Esophagus squamous epithelium (tissue), 5 donors: ENCODE measurements at regions not wholly inside any gene's neighbourhood (a gene's known extent, or its start where the extent isn't known, plus 50 kb on each side); places are given as distances from the start of the nearest gene placed in this dataset.

ENCODE experiments used
- DNase-seq: peaks from one replicate; lab custom pipeline; 2025; lab: John Stamatoyannopoulos, UW
- H3K27ac ChIP-seq, 4 donors: fragments of 200-600 bp; sonication (generic); one replicate each; pipeline ENCODE4 v1.5.1; 2016 to 2019; ENCODE audit warnings: mild to moderate bottlenecking in 1 of 4
- H3K27me3 ChIP-seq, 4 donors: fragments of 200-600 bp; sonication (generic); 1 replicate in 3 of 4; 2 replicates in 1 of 4; pipeline versions ENCODE4 v1.5.1 to v1.6.0; 2017 to 2021; ENCODE audit warnings: antibody characterized with exemption in 1 of 4
- H3K36me3 ChIP-seq, 3 donors: fragments of 200-600 bp; sonication (generic); one replicate each; pipeline ENCODE4 v1.5.1; 2016 to 2019
- H3K4me1 ChIP-seq, 3 donors: fragments of 200-600 bp; sonication (generic); one replicate each; pipeline ENCODE4 v1.5.1; 2017 to 2019
- H3K4me3 ChIP-seq, 4 donors: fragments of 200-600 bp; sonication (generic); 1 replicate in 3 of 4; 2 replicates in 1 of 4; pipeline ENCODE4 v1.5.1; 2016 to 2019; ENCODE audit warnings: mild to moderate bottlenecking in 2 of 4, moderate library complexity in 1 of 4
- H3K9me3 ChIP-seq, 3 donors: fragments of 200-600 bp; sonication (generic); one replicate each; pipeline ENCODE4 v1.5.1; 2016 to 2019
- CTCF ChIP-seq, 6 experiments: fragments of 450-650 bp in 4 of 6; fragments of 200-600 bp in 2 of 6; sonication (generic) in 2 of 6; IDR thresholded peaks; one replicate each; pipeline ENCODE4 v1.5.1; 2016 to 2019; ENCODE audit warnings: antibody characterized with exemption in 6 of 6, mild to moderate bottlenecking in 4 of 6, moderate library complexity in 4 of 6
- POLR2A ChIP-seq, 4 donors: fragments of 450-650 bp; IDR thresholded peaks; one replicate each; pipeline ENCODE4 v1.6.1; 2017; ENCODE audit warnings: antibody characterized with exemption in 4 of 4, mild to moderate bottlenecking in 4 of 4, moderate library complexity in 3 of 4
- WGBS, 2 donors: methylation state at CpG; one replicate each; pipeline ENCODE4 v1.1.5; 2018; 5-methylcytosine and 5-hydroxymethylcytosine counted together
- intact Hi-C: fragments of 100-400 bp; cut with DNase I; formaldehyde crosslinking; loops from one replicate; pipeline ENCODE4 v1.15.0; 2022
- donor health status: DM: yes; HTN: yes; CAD: no.

GRCh38 chr13:40152922-40153321 is 497.5 kb downstream of the COG6 start:
- Histone ChIP-seq H3K4me3 (no peak overlapping the region), H3K36me3 (no peaks in the 10 kb centered on the region), H3K4me1 (peaks cover 8 to 28% (median 14%) of the 10 kb centered on the region in 3 donors), H3K27ac (no peak overlapping the region), H3K9me3 (no peaks in the 10 kb centered on the region), H3K27me3 (no peaks in the 10 kb centered on the region)
- no peak for DNase-seq
- no peak for TF ChIP-seq POLR2A (IDR thresholded peaks at IDR 0.05)
- no peak for TF ChIP-seq CTCF (IDR thresholded peaks at IDR 0.05)
- 77 to 93% methylated on average over 4 of the region's 4 CpGs for WGBS, 2 donors
- intact Hi-C loops, result no loop called here

GRCh38 chr13:40153516-40153915 is 498.1 kb downstream of the COG6 start:
- H3K4me1 ChIP-seq, result peaks cover 8 to 27% (median 14%) of the 10 kb centered on the region in 3 donors
- H3K27ac ChIP-seq, result no peak overlapping the region
- TF ChIP-seq CTCF (IDR thresholded peaks at IDR 0.05), result no peak
- no peak for TF ChIP-seq POLR2A (IDR thresholded peaks at IDR 0.05)
- WGBS, 2 donors, result 60 to 66% methylated on average over 2 of the region's 2 CpGs
- no peaks in the 10 kb centered on the region for H3K27me3 ChIP-seq
- no peak for DNase-seq
- intact Hi-C loops, result no loop called here
- H3K4me3 ChIP-seq, result no peak overlapping the region
- H3K9me3 ChIP-seq, result no peaks in the 10 kb centered on the region
- H3K36me3 ChIP-seq, result no peaks in the 10 kb centered on the region

GRCh38 chr13:40155201-40155600 is 499.7 kb downstream of the COG6 start:
- TF ChIP-seq POLR2A (IDR thresholded peaks at IDR 0.05) (no peak), CTCF (IDR thresholded peaks at IDR 0.05) (no peak)
- intact Hi-C loops, result no loop called here
- Histone ChIP-seq H3K36me3 (no peaks in the 10 kb centered on the region), H3K9me3 (no peaks in the 10 kb centered on the region), H3K4me3 (no peak overlapping the region), H3K4me1 (peaks cover 0 to 10% (median 2%) of the 10 kb centered on the region in 3 donors), H3K27me3 (no peaks in the 10 kb centered on the region), H3K27ac (no peak overlapping the region)
- 96 to 100% methylated on average over 2 of the region's 2 CpGs for WGBS, 2 donors
- DNase-seq, result no peak

GRCh38 chr13:40158218-40158617 is 502.8 kb downstream of the COG6 start:
- WGBS, 2 donors, result 20 to 40% methylated on average over 1 of the region's 1 CpG
- H3K27me3 ChIP-seq, result no peaks in the 10 kb centered on the region
- H3K4me1 ChIP-seq, result no peaks in the 10 kb centered on the region
- intact Hi-C loops, result no loop called here
- DNase-seq, result no peak
- H3K27ac ChIP-seq, result no peak overlapping the region
- TF ChIP-seq POLR2A (IDR thresholded peaks at IDR 0.05), result no peak
- TF ChIP-seq CTCF (IDR thresholded peaks at IDR 0.05), result no peak
- no peaks in the 10 kb centered on the region for H3K36me3 ChIP-seq
- H3K9me3 ChIP-seq, result no peaks in the 10 kb centered on the region
- H3K4me3 ChIP-seq, result no peak overlapping the region

GRCh38 chr13:40158757-40159156 is 503.3 kb downstream of the COG6 start:
- TF ChIP-seq CTCF (IDR thresholded peaks at IDR 0.05), result no peak
- no peak for TF ChIP-seq POLR2A (IDR thresholded peaks at IDR 0.05)
- Histone ChIP-seq H3K27me3 (no peaks in the 10 kb centered on the region), H3K36me3 (no peaks in the 10 kb centered on the region), H3K4me3 (no peak overlapping the region), H3K27ac (no peak overlapping the region), H3K4me1 (no peaks in the 10 kb centered on the region), H3K9me3 (no peaks in the 10 kb centered on the region)
- 87 to 91% methylated on average over 4 of the region's 4 CpGs for WGBS, 2 donors
- DNase-seq, result no peak
- intact Hi-C loops, result no loop called here
